ENCODE measurements at regions not wholly inside any gene's neighbourhood (a gene's known extent, or its start where the extent isn't known, plus 50 kb on each side); places are given as distances from the start of the nearest gene placed in this dataset.
A peak's percentile ranks its signal among the peaks of the same experiment; 100 is the strongest.

DNA sequence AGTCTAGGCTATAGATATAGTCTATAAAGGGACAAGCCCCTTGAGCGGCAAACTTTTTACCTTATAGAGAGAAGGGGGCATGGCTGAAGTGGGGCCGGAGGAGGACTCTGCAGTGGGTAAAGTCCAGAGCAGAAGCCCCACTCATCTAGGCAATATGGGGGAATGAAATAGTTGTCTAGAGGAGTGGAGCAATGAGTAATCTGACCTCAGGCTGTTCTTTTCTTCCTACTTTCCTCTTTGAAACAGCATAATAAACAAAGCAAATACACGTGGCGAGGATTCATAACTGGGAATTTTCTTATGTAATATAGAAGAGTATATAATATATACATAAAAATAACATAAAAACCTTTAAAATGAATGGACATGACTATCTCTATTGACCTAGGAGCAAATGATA lies 546.4 kb upstream of the ZNF385D start:
- no peak for DNase-seq (ENCODE audit: low spot score)

- DNase-seq (ENCODE audit: low spot score) = no peak
Observed at GRCh38 chr3:22306454-22306853, 555.4 kb upstream of the ZNF385D start.

GRCh38 chr3:22308871-22309270 lies 557.9 kb upstream of the ZNF385D start:
- DNase-seq (ENCODE audit: low spot score) = no peak

DNA sequence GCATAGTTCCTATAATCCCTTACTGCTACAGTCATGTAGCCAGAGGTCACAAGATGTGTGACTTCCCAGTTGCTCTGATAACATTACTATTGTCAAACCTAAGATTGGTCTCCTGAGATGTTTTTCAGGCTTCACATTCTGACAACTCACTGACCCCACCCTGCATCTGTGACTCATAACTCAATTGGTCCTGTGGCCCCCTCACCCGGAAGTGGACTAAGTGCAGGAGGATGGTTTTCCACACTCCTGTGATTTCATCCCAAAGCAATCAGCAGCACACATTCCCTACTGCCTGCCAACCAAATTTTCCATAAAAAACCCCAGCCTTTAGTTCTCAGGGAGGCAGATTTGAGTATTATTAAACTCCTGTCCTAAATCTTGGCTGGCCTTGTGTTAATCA lies 564.9 kb upstream of the ZNF385D start:
- no peak for DNase-seq (ENCODE audit: low spot score)

GRCh38 chr3:22318325-22318724 lies 567.3 kb upstream of the ZNF385D start:
- no peak for DNase-seq (ENCODE audit: low spot score)

GRCh38 chr3:22319446-22319845 lies 568.4 kb upstream of the ZNF385D start:
- no peak for DNase-seq (ENCODE audit: low spot score)

DNA sequence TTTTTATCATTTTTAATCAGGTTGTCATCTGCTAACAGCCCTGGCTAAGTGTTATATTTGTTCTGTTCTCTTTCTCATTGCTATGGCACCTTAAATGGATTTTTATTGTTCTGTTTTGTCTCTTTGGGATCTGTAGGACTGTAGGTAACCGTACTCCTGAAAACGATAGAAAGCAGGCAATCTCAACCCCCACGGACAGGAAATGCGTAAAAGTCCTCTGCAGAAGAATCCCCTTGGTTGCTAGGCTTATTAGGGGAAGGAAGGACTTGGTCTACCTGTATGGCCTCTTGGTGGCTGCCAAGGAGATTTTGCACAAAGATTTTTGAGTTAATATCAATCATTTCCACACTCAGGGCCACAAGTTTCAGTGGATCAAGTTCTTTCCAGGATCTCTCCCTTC lies 571.9 kb upstream of the ZNF385D start:
- no peak for DNase-seq (ENCODE audit: low spot score)

DNA sequence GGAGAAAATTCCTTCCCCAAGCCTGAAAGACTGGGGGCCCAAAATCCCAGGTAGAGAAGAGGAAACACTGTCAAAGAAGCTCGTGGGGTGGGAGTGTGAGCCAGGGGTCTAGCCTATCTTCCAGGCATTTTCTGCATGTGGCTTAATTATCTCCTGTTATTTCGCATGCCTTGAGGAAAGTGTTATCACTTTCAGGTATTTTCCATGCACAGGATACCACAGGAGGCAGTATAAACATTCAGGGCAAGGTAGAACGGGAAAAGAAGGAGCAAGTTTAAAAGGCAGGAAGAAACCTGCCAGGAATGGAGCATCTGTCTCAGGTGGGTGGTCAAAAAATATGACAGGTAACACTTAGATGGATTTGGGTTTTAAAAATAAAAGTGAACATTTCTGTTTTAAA lies 575.3 kb upstream of the ZNF385D start:
- DNase-seq (ENCODE audit: low spot score) = no peak

DNA sequence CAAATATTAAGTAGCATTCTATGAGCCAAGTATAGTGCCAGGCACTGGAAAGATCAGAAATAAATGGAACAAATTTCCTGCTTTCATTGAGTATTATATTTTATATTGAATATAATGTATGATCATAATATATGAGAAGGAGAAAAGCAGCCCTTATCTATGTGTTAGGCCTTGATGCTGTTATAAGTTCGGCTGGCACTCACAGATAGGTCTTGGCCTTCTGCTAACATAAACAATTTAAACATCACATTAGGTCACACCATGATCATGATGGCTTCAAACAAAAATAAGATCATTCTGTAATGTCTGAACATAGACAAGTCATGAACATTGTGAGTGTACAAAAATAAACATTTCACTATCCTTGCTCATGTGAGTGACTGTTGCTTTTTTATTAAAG lies 584.0 kb upstream of the ZNF385D start:
- no peak for DNase-seq (ENCODE audit: low spot score)

- DNase-seq (ENCODE audit: low spot score) = no peak
Observed at GRCh38 chr3:22349215-22349851, 598.3 kb upstream of the ZNF385D start.

DNA sequence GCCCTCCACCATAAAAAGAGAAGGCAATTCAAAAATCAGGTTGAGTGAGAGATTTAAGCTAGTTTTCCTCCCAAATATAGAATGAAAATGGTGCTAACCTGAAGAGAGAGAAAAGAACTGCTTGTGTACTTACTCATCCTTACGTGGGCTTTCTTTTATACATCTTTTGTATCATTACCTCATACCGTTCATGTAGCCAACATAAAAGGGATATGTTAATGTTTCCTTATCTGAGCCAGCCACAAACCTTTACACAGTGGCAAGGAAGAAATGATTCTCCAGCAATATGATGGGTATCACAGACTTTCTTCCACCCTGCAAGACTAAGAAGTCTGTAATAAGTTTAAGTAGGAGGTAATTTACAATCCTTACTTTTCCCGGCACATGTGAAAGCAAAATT lies 600.8 kb upstream of the ZNF385D start:
- no peak for DNase-seq (ENCODE audit: low spot score)

GRCh38 chr3:22353126-22353525 lies 602.1 kb upstream of the ZNF385D start:
- DNase-seq (ENCODE audit: low spot score) = no peak

DNA sequence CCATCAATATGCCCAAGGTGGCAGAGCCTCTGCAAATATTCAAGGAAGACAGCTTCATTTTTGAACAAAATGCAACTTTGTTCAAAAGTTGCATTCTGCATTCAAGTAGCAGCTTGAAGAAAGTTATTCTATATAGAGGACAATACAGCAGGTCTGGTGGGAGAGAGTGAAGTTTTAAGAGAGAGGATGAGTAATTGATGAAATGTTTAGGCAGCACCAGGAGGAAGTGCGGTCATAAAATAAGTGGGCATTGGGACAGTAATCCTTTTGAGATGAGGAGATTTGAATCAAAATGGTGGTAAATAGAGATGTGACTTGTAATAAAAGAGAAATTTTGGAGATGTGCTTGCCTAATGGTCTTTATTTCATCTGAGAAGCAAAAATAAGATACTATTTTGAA lies 607.3 kb upstream of the ZNF385D start:
- no peak for DNase-seq (ENCODE audit: low spot score)

DNA sequence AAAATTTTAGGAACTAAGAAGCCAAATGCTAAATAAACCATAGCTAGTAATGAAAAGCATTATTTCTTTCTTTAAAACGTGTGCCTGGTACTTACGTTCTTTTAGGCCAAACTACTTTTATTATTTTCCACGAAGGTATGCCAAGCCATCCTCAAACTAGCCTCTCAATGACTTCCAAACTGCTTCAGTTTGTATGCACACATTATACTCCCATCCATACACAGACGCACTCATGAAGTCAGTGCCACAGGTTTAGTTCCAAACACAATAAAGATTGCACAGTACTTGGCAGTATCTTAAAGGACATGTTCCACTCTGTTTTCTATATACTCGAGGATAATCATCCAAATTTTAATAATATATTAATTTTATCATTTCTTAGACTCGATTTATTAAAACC lies 609.2 kb upstream of the ZNF385D start:
- no peak for DNase-seq (ENCODE audit: low spot score)

DNA sequence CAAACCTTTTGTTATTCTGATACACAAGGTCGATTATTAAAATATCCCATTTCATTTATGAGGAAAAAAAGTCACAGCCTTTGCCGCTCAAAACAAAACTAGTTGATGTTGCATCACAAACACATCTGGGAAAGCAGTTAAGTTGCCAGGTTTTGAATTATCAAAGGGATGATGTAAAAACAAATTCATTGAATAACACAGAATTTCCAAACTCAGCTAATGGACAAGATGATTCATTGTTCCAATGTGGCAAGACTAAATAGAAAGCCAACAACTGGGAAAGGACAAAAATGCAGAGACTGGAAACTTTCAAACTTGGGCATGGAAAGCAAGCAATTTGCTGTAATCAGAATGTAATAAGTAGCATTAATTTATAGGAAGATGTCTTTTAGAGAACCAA lies 610.0 kb upstream of the ZNF385D start:
- DNase-seq (ENCODE audit: low spot score) = no peak

GRCh38 chr3:22361521-22361920 lies 610.5 kb upstream of the ZNF385D start:
- no peak for DNase-seq (ENCODE audit: low spot score)

DNA sequence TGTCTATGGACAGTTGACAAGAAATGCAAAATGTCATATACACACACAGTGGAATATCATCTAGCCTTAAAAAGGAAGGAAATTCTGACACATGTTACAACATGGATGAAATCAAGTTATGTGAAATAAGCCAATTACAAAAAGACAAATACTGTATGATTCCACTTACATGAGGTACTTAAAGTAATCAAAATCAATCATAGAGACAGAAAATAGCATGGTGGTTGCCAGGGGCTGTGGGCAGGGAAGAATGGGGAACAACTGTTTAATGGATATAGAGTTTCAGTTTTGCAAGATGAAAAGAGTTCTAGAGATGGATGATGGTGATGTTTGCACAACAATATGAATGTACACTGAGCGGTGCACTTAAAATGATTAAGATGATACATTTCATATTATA lies 613.8 kb upstream of the ZNF385D start:
- DNase-seq (ENCODE audit: low spot score) = no peak

DNA sequence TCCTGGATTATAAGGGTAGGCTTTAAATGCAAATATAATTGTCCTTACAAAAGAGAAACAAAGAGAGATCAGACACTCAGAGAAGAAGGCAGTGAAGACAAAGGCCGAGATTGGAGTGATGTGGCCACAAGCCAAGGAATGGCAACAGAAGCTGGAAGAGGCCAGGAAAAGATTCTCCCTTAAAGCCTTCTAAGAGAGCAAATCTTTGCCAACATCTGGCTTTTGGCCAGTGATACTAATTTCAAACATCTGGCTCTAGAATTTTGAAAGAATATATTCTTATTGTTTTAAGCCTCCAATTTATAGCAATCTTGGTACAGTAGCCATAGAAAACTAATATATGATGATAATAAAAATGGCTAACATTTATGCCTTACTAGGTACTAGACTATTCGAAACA lies 615.8 kb upstream of the ZNF385D start:
- no peak for DNase-seq (ENCODE audit: low spot score)

DNA sequence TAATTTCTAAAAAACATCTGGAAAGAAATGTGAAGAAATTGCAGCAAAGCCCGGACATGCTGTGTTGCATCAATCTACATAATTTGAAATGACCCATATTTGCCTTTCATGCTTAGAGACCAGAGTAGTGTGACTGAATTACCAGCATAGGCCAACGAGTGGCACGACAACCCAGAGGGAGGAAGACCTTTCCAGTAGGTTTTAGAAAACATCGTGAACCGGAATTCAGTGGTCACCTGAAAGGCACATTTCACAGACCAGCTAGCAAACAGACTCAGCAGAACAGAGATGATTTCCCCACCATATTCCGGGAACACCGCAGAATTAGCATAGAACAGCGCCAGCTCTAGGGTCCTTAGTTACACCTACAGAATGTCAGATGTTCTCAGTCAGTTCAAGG lies 620.0 kb upstream of the ZNF385D start:
- DNase-seq (ENCODE audit: low spot score) = no peak

DNA sequence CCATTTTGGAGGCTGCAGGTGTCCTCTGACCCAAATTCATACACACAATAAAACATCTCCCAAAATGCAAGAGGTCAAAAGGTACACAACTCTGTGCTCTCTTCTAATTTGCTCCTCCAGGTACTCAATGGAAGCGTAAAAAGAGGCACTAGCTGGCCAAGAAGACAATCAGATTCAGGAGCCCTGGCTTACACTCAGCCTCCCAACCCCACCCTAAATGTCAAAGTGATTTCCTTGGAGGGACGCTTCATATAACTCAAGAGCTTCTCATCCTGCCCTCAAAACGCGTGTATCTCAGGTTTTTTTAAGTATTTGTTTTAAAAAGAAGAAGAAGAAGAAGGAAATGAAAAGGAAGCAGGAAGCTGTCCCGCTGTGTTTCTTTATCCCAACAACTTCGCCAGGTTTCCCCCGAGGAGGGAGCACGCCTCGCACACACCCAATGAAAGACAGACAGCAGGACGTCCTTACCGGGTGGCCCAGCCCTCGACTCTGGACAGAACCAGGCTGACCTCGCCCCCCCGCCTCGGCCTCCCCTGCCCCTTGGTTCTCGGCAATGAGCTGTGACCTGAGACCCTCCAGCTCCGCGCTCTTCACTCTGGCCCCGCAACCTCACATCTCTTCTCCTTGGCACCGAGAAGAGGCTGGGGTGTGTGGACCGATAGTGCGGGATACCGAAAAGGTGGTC lies 620.7 kb upstream of the ZNF385D start:
- no peak for DNase-seq (ENCODE audit: low spot score)

- DNase-seq (ENCODE audit: low spot score) = peak; percentile 5
Observed at GRCh38 chr3:22372292-22373062, 621.5 kb upstream of the ZNF385D start.

- no peak for DNase-seq (ENCODE audit: low spot score)
Observed at GRCh38 chr3:22373182-22373581, 622.2 kb upstream of the ZNF385D start.

GRCh38 chr3:22373827-22374226 lies 622.8 kb upstream of the ZNF385D start:
- DNase-seq (ENCODE audit: low spot score) = no peak

Measured in SK-N-DZ (cell line).